Endothelial cell of umbilical vein (primary cell): ENCODE measurements at regions not wholly inside any gene's neighbourhood (a gene's known extent, or its start where the extent isn't known, plus 50 kb on each side); places are given as distances from the start of the nearest gene placed in this dataset.

Experiments
- BruUV-seq: library from RNA; stranded (reverse); fragments of 400-500 nt; replicated peaks from 2 replicates; lab custom pipeline; 2021; lab: Mats Ljungman, UMichigan
- CTCF ChIA-PET: fragments of 300-600, 350-600 bp; sonication (Branson Sonifier 250); formaldehyde crosslinking; loops from one replicate; lab custom pipeline; 2021; ENCODE audit warnings: antibody characterized with exemption, inconsistent platforms; lab: Charles Lee
- POLR2A ChIA-PET: fragments of 300-600, 350-600 bp; sonication (Branson Sonifier 250); formaldehyde crosslinking; loops from one replicate; lab custom pipeline; 2021; ENCODE audit warnings: antibody characterized with exemption, inconsistent platforms; lab: Charles Lee
- DNase-seq: peaks from one replicate; pipeline ENCODE4 v3.0.0-alpha.2; 2011; ENCODE audit warnings: low read depth, low spot score
- FAIRE-seq: peaks from 2 replicates; lab custom pipeline; 2011; peaks lifted over from hg19 to GRCh38; lab: Jason Lieb, UNC
- H2AFZ ChIP-seq: 2 replicates; pipeline ENCODE4 v1.6.0; 2012; ENCODE audit warnings: low read depth, low read length, control low read depth, inconsistent platforms
- H3K27ac ChIP-seq: 2 replicates; pipeline ENCODE4 v1.5.1; 2011; ENCODE audit warnings: low read depth, mild to moderate bottlenecking, control low read depth, low read length, moderate library complexity; ENCODE audit not compliant: insufficient read depth
- H3K27me3 ChIP-seq, 2 experiments: 2 replicates each; pipeline versions ENCODE4 v1.6.0 to v1.6.1; 2011; ENCODE audit warnings: low read length in 2 of 2, mixed read lengths in 1 of 2; ENCODE audit not compliant: control insufficient read depth in 2 of 2, insufficient read depth in 2 of 2
- H3K36me3 ChIP-seq, 2 experiments: 2 replicates in 1 of 2; 3 replicates in 1 of 2; pipeline ENCODE4 v1.5.1; 2011; ENCODE audit warnings: low read length in 2 of 2, mild to moderate bottlenecking in 1 of 2, moderate library complexity in 1 of 2; ENCODE audit not compliant: control insufficient read depth in 2 of 2, insufficient read depth in 2 of 2; ENCODE audit errors: extremely low read depth in 1 of 2
- H3K4me1 ChIP-seq: 3 replicates; pipeline ENCODE4 v1.5.1; 2011; ENCODE audit warnings: mild to moderate bottlenecking, low read length; ENCODE audit not compliant: control insufficient read depth, insufficient read depth; ENCODE audit errors: extremely low read depth
- H3K4me2 ChIP-seq: 2 replicates; pipeline ENCODE4 v1.6.1; 2011; ENCODE audit warnings: low read length, control low read depth, mixed read lengths; ENCODE audit not compliant: insufficient read depth
- H3K4me3 ChIP-seq, 3 experiments: fragments of 200-600 bp in 1 of 3; sonication (generic), shearing (Covaris generic) in 1 of 3; replicated peaks in 1 of 3; 2 replicates each; pipeline ENCODE4 v1.5.1; 2011 to 2016; ENCODE audit warnings: control low read depth in 3 of 3, low read length in 3 of 3, mild to moderate bottlenecking in 2 of 3, inconsistent platforms in 1 of 3, low read depth in 1 of 3, moderate library complexity in 1 of 3; ENCODE audit not compliant: insufficient read depth in 1 of 3
- H3K79me2 ChIP-seq: 2 replicates; pipeline ENCODE4 v1.6.0; 2012; ENCODE audit warnings: low read length, inconsistent platforms; ENCODE audit not compliant: control insufficient read depth, insufficient read depth
- H3K9ac ChIP-seq: replicated peaks from 2 replicates; pipeline ENCODE3; 2011; ENCODE audit warnings: low read length, control low read depth; ENCODE audit not compliant: insufficient read depth; ENCODE audit errors: extremely low read depth
- H3K9me1 ChIP-seq: replicated peaks from 3 replicates; pipeline ENCODE4 v1.6.0; 2011; ENCODE audit warnings: mild to moderate bottlenecking, low read length; ENCODE audit not compliant: control insufficient read depth, insufficient read depth; ENCODE audit errors: extremely low read depth
- H3K9me3 ChIP-seq: replicated peaks from 2 replicates; pipeline ENCODE4 v1.5.1; 2012; ENCODE audit warnings: low read length, inconsistent platforms; ENCODE audit not compliant: control insufficient read depth, insufficient read depth
- H4K20me1 ChIP-seq: replicated peaks from 2 replicates; pipeline ENCODE3; 2011; ENCODE audit warnings: mild to moderate bottlenecking, low read length; ENCODE audit not compliant: control insufficient read depth, insufficient read depth; ENCODE audit errors: extremely low read depth
- EZH2 ChIP-seq: IDR thresholded peaks from 2 replicates; pipeline ENCODE4 v1.6.1; 2012; ENCODE audit warnings: borderline replicate concordance, low read depth, mild to moderate bottlenecking, moderate library complexity, low read length, inconsistent platforms; ENCODE audit not compliant: severe bottlenecking
- FOS ChIP-seq: IDR thresholded peaks from 2 replicates; pipeline ENCODE4 v1.6.1; 2011; ENCODE audit warnings: mild to moderate bottlenecking, low read length, moderate library complexity, borderline replicate concordance; ENCODE audit not compliant: insufficient read depth
- GATA2 ChIP-seq: IDR thresholded peaks from 2 replicates; pipeline ENCODE4 v1.7.0; 2011; ENCODE audit warnings: low read depth, mild to moderate bottlenecking, moderate library complexity, mixed read lengths, low read length; ENCODE audit not compliant: insufficient read length, insufficient read depth
- JUN ChIP-seq: IDR thresholded peaks from 2 replicates; pipeline ENCODE4 v1.6.1; 2011; ENCODE audit warnings: borderline replicate concordance, low read depth; ENCODE audit not compliant: insufficient read length, insufficient read depth
- MYC ChIP-seq: IDR thresholded peaks from one replicate; pipeline ENCODE4 v1.6.1; 2011; ENCODE audit warnings: mild to moderate bottlenecking, low read depth, low read length
- POLR2A ChIP-seq: IDR thresholded peaks from 2 replicates; pipeline ENCODE4 v1.6.1; 2012; ENCODE audit warnings: low read depth, mild to moderate bottlenecking, control low read depth, low read length
- POLR2AphosphoS5 ChIP-seq: IDR thresholded peaks from 2 replicates; pipeline ENCODE4 v1.6.1; 2012; ENCODE audit warnings: low read depth, mild to moderate bottlenecking, control low read depth, low read length, moderate library complexity; ENCODE audit not compliant: insufficient read depth
- dilution Hi-C: fragments of 300-500 bp; cut with MboI; formaldehyde crosslinking; loops from one replicate; pipeline ENCODE4 v1.15.0; 2019; ENCODE audit warnings: low sequenced_read_pairs; ENCODE audit not compliant: extremely low pct_ligation_motif_present
- intact Hi-C: fragments of 100-400 bp; cut with micrococcal nuclease; formaldehyde crosslinking; loops from one replicate; pipeline ENCODE4 v1.10.0; 2022
- TF ChIP-seq, protein P1 (sequence below): IDR thresholded peaks from 2 replicates; pipeline ENCODE4 v1.6.1; 2011; ENCODE audit not compliant: insufficient read depth, insufficient read length
- TF ChIP-seq, protein P2 (sequence below), 2 donors: IDR thresholded peaks; 1 replicate in 1 of 2; 2 replicates in 1 of 2; pipeline ENCODE4 v1.5.1; 2011; ENCODE audit warnings: low read length in 2 of 2, mild to moderate bottlenecking in 2 of 2, moderate library complexity in 2 of 2, control low read depth in 1 of 2, inconsistent platforms in 1 of 2, low read depth in 1 of 2; ENCODE audit not compliant: insufficient read depth in 1 of 2; ENCODE audit errors: extremely low read depth in 1 of 2

DNA sequence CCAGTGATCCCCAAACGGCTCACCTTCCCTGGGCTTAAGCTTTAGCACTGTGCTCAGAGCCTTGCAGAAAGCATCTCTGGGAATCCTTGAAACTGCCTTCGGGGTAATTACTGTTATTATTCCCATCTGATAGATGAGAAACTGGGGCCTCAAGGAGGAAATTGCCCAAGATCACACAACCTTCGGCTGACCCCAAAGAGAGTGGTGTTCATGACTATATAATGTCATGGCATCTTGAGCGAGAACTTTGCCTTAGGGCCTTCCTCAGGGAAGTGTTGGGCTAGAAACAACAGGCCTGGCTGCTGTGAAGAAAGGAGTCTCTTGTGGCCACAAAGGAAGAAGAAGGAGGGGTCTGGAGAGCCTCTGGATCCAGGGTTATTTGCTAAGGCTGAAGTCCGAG, 388.7 kb upstream of the CFAP20DC start:
- Histone ChIP-seq H3K79me2 (no peaks in the 10 kb centered on the region), H3K4me3 (no peak overlapping the region), H3K9ac (no peak overlapping the region), H3K27ac (no peak overlapping the region), H3K9me1 (no peaks in the 10 kb centered on the region), H3K9me3 (no peaks in the 10 kb centered on the region), H2AFZ (no peak overlapping the region), H3K36me3 (no peaks in the 10 kb centered on the region), H3K27me3 (no peaks in the 10 kb centered on the region), H3K4me1 (no peaks in the 10 kb centered on the region), H3K4me2 (no peak overlapping the region), H4K20me1 (no peaks in the 10 kb centered on the region)
- intact Hi-C loops = no loop called here
- FAIRE-seq (no peak), DNase-seq (no peak)
- no TSS peak for BruUV-seq
- TF ChIP-seq GATA2 (no peak), POLR2A (no peak), JUN (no peak), MYC (no peak), POLR2AphosphoS5 (no peak), FOS (no peak), EZH2 (no peak)
- TF ChIP-seq, protein P1, sequence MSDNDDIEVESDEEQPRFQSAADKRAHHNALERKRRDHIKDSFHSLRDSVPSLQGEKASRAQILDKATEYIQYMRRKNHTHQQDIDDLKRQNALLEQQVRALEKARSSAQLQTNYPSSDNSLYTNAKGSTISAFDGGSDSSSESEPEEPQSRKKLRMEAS = no peak
- TF ChIP-seq, protein P2, sequence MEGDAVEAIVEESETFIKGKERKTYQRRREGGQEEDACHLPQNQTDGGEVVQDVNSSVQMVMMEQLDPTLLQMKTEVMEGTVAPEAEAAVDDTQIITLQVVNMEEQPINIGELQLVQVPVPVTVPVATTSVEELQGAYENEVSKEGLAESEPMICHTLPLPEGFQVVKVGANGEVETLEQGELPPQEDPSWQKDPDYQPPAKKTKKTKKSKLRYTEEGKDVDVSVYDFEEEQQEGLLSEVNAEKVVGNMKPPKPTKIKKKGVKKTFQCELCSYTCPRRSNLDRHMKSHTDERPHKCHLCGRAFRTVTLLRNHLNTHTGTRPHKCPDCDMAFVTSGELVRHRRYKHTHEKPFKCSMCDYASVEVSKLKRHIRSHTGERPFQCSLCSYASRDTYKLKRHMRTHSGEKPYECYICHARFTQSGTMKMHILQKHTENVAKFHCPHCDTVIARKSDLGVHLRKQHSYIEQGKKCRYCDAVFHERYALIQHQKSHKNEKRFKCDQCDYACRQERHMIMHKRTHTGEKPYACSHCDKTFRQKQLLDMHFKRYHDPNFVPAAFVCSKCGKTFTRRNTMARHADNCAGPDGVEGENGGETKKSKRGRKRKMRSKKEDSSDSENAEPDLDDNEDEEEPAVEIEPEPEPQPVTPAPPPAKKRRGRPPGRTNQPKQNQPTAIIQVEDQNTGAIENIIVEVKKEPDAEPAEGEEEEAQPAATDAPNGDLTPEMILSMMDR (IDR thresholded peaks at IDR 0.05; ENCODE audit: extremely low read depth in 1 of 2, insufficient read depth in 1 of 2, low read depth in 1 of 2, low read length in 2 of 2) = no peak
- dilution Hi-C loops = no loop called here
- ChIA-PET POLR2A (no interaction called here), CTCF (no interaction called here)
